Neural cell (in vitro differentiated cells): ENCODE measurements at regions not wholly inside any gene's neighbourhood (a gene's known extent, or its start where the extent isn't known, plus 50 kb on each side); places are given as distances from the start of the nearest gene placed in this dataset.

Experiments used
- H2AFZ ChIP-seq: fragments of 200-600, 300-800 bp; sonication (generic), shearing (Covaris generic); 2 replicates; pipeline ENCODE4 v1.6.0; 2014; ENCODE audit warnings: low read depth, mild to moderate bottlenecking, antibody characterized with exemption, low read length, moderate library complexity
- H3F3A ChIP-seq: fragments of 200-600 bp; shearing (Covaris generic); 2 replicates; pipeline ENCODE4 v1.6.1; 2016; ENCODE audit warnings: mild to moderate bottlenecking, moderate library complexity, mixed read lengths, antibody characterized with exemption, low read length; ENCODE audit not compliant: insufficient read depth, poor library complexity, severe bottlenecking
- H3K27ac ChIP-seq: fragments of 200-600, 300-800 bp; sonication (generic), shearing (Covaris generic); 2 replicates; pipeline ENCODE4 v1.5.1; 2014; ENCODE audit warnings: mild to moderate bottlenecking, low read length, moderate library complexity
- H3K27me3 ChIP-seq: fragments of 300-800, 200-600 bp; sonication (generic), shearing (Covaris generic); 2 replicates; pipeline ENCODE4 v1.6.0; 2014; ENCODE audit warnings: mild to moderate bottlenecking, low read depth, low read length, moderate library complexity; ENCODE audit not compliant: insufficient read depth
- H3K36me3 ChIP-seq: fragments of 300-800, 200-600 bp; sonication (generic), shearing (Covaris generic); 2 replicates; pipeline ENCODE4 v1.5.1; 2014; ENCODE audit warnings: mild to moderate bottlenecking, antibody characterized with exemption, low read length, moderate library complexity; ENCODE audit not compliant: insufficient read depth
- H3K4me2 ChIP-seq: fragments of 300-800, 200-600 bp; sonication (generic), shearing (Covaris generic); 2 replicates; pipeline ENCODE4 v1.6.0; 2014; ENCODE audit warnings: mild to moderate bottlenecking, low read length
- H3K4me3 ChIP-seq: fragments of 300-800, 200-600 bp; sonication (generic), shearing (Covaris generic); 2 replicates; pipeline ENCODE4 v1.5.1; 2014; ENCODE audit warnings: mild to moderate bottlenecking, low read length, moderate library complexity
- H3K79me2 ChIP-seq: fragments of 200-600 bp; shearing (Covaris generic); replicated peaks from 2 replicates; pipeline ENCODE4 v1.6.0; 2014; ENCODE audit warnings: mild to moderate bottlenecking, low read length, moderate library complexity; ENCODE audit not compliant: insufficient read depth
- H3K9ac ChIP-seq: fragments of 300-800, 200-600 bp; sonication (generic), shearing (Covaris generic); 2 replicates; pipeline ENCODE4 v1.6.1; 2016; ENCODE audit warnings: mild to moderate bottlenecking, low read length, mixed read lengths
- H3K9me2 ChIP-seq: fragments of 200-600 bp; shearing (Covaris generic); 2 replicates; pipeline ENCODE4 v1.6.1; 2016; ENCODE audit warnings: mild to moderate bottlenecking, low read length, mixed read lengths; ENCODE audit not compliant: insufficient read depth
- H3K9me3 ChIP-seq: fragments of 200-600, 300-800 bp; sonication (generic), shearing (Covaris generic); 2 replicates; pipeline ENCODE4 v1.6.1; 2016; ENCODE audit warnings: mild to moderate bottlenecking, mixed run types, low read length, moderate library complexity, mixed read lengths
- H4K20me1 ChIP-seq: fragments of 200-600 bp; shearing (Covaris generic); 2 replicates; pipeline ENCODE4 v1.6.1; 2016; ENCODE audit warnings: mild to moderate bottlenecking, mixed run types; ENCODE audit not compliant: insufficient read depth
- CTCF ChIP-seq: fragments of 450-650 bp; IDR thresholded peaks from 2 replicates; pipeline ENCODE4 v1.5.1; 2014; ENCODE audit warnings: antibody characterized with exemption, mild to moderate bottlenecking, moderate library complexity; ENCODE audit not compliant: poor library complexity, severe bottlenecking
- EP300 ChIP-seq: fragments of 450-650 bp; conservative IDR thresholded peaks from 2 replicates; pipeline ENCODE4 v1.6.1; 2014; ENCODE audit warnings: antibody characterized with exemption, mild to moderate bottlenecking, moderate library complexity; ENCODE audit not compliant: poor library complexity, severe bottlenecking
- EZH2 ChIP-seq: fragments of 200-600, 300-800 bp; shearing (Covaris generic), sonication (generic); IDR thresholded peaks from 2 replicates; pipeline ENCODE4 v1.6.1; 2014; ENCODE audit warnings: antibody characterized with exemption, low read length, borderline replicate concordance, mild to moderate bottlenecking; ENCODE audit not compliant: insufficient read depth, poor library complexity, severe bottlenecking
- MXI1 ChIP-seq: fragments of 450-650 bp; conservative IDR thresholded peaks from 2 replicates; pipeline ENCODE4 v1.6.1; 2014; ENCODE audit warnings: antibody characterized with exemption, mild to moderate bottlenecking; ENCODE audit not compliant: poor library complexity, severe bottlenecking
- POLR2AphosphoS5 ChIP-seq: IDR thresholded peaks from 2 replicates; pipeline ENCODE4 v1.6.1; 2012
- RAD21 ChIP-seq: fragments of 450-650 bp; conservative IDR thresholded peaks from 2 replicates; pipeline ENCODE4 v1.6.1; 2014; ENCODE audit warnings: antibody characterized with exemption, mild to moderate bottlenecking, moderate library complexity
- REST ChIP-seq: IDR thresholded peaks from 2 replicates; pipeline ENCODE4 v1.6.1; 2012; ENCODE audit warnings: borderline replicate concordance
- SMC3 ChIP-seq: fragments of 450-650 bp; conservative IDR thresholded peaks from 2 replicates; pipeline ENCODE4 v1.6.1; 2014; ENCODE audit warnings: antibody characterized with exemption, mild to moderate bottlenecking, moderate library complexity; ENCODE audit not compliant: poor library complexity
- TAF1 ChIP-seq: IDR thresholded peaks from 2 replicates; pipeline ENCODE4 v1.6.1; 2012; ENCODE audit warnings: low read depth

- Histone ChIP-seq H3K9ac (no peak overlapping the region), H3K27ac (no peak overlapping the region), H3F3A (no peaks in the 10 kb centered on the region), H2AFZ (no peak overlapping the region), H3K4me3 (no peak overlapping the region), H3K79me2 (no peaks in the 10 kb centered on the region), H3K9me3 (no peaks in the 10 kb centered on the region), H3K27me3 (no peaks in the 10 kb centered on the region), H3K9me2 (no peaks in the 10 kb centered on the region), H3K36me3 (no peaks in the 10 kb centered on the region), H4K20me1 (no peaks in the 10 kb centered on the region), H3K4me2 (no peak overlapping the region)
- TF ChIP-seq RAD21 = no peak
These were observed 119.5 kb upstream of the SGK1 start for GRCh38 chr6:134437376-134437775.

GRCh38 chr6:134436950-134437349 is 119.0 kb upstream of the SGK1 start:
- H3F3A ChIP-seq = no peaks in the 10 kb centered on the region
- H3K9me3 ChIP-seq = no peaks in the 10 kb centered on the region
- H3K9me2 ChIP-seq = no peaks in the 10 kb centered on the region
- H3K27ac ChIP-seq = no peak overlapping the region
- H3K79me2 ChIP-seq = no peaks in the 10 kb centered on the region
- H3K9ac ChIP-seq = no peak overlapping the region
- H3K4me3 ChIP-seq = no peak overlapping the region
- H3K27me3 ChIP-seq = no peaks in the 10 kb centered on the region
- H4K20me1 ChIP-seq = no peaks in the 10 kb centered on the region
- H3K36me3 ChIP-seq = no peaks in the 10 kb centered on the region
- no peak overlapping the region for H3K4me2 ChIP-seq
- no peak overlapping the region for H2AFZ ChIP-seq
- TF ChIP-seq EZH2 = no peak
- no peak for TF ChIP-seq REST
- TF ChIP-seq CTCF = no peak
- no peak for TF ChIP-seq TAF1
- TF ChIP-seq POLR2AphosphoS5 = no peak
- no peak for TF ChIP-seq EP300
- no peak for TF ChIP-seq MXI1
- no peak for TF ChIP-seq SMC3
- no peak for TF ChIP-seq RAD21

- Histone ChIP-seq H3K4me3 (no peak overlapping the region), H3K9ac (no peak overlapping the region), H3K79me2 (no peaks in the 10 kb centered on the region), H3K9me3 (no peaks in the 10 kb centered on the region), H2AFZ (no peak overlapping the region), H3K27me3 (no peaks in the 10 kb centered on the region), H3K9me2 (no peaks in the 10 kb centered on the region), H4K20me1 (no peaks in the 10 kb centered on the region), H3K4me2 (no peak overlapping the region), H3K27ac (no peak overlapping the region), H3K36me3 (no peaks in the 10 kb centered on the region), H3F3A (no peaks in the 10 kb centered on the region)
- TF ChIP-seq RAD21 (no peak), MXI1 (no peak), EZH2 (no peak), CTCF (no peak), SMC3 (no peak), EP300 (no peak), TAF1 (no peak)
These were observed 118.4 kb upstream of the SGK1 start for GRCh38 chr6:134436281-134436815.
